NK-92 treated with Interleukin-12 subunit alpha and Interleukin-12 subunit beta, amount 100 ng/mL, for 24 hours (cell line): ENCODE measurements at regions not wholly inside any gene's neighbourhood (a gene's known extent, or its start where the extent isn't known, plus 50 kb on each side); places are given as distances from the start of the nearest gene placed in this dataset.
"Not testable (repeated sequence)": the region's sequence is repeated elsewhere in the genome, so short reads cannot be mapped to it uniquely, and the experiment has no call there.

ENCODE experiments used
- DNase-seq: peaks from one replicate; lab custom pipeline; 2025; lab: John Stamatoyannopoulos, UW

DNA sequence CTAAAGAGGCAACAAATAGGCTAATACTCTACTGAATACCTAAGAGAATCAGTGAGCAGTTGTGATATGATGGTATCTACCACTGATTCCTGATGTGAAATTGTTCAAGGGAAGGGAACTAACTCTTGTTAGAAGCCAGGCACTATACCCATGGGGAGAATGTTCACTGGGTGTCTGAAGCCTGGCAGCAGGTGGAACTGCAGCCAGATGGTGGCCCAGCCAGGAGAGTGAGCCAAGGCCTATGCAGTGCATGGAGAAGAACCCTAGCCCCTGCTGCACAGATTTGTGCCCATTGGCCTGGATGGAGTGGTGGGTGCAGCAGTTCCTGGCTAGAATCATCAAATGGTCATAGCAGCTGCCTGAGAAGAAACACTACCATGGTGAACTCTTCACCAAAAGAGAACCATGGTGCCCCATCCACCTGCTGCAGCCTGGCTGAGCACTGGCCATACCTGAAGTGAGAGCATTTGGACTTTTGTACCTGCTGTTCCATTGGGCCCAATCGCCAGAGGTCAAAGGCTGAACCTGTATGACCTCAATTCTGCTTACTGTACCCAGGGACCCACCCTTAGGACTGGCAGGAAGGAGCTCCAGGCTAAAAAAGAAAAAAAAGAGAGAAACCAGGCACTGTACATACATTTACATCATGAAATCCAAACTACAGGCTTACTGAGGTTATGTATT, 118.8 kb upstream of the IVNS1ABP start:
- no peak for DNase-seq

DNA sequence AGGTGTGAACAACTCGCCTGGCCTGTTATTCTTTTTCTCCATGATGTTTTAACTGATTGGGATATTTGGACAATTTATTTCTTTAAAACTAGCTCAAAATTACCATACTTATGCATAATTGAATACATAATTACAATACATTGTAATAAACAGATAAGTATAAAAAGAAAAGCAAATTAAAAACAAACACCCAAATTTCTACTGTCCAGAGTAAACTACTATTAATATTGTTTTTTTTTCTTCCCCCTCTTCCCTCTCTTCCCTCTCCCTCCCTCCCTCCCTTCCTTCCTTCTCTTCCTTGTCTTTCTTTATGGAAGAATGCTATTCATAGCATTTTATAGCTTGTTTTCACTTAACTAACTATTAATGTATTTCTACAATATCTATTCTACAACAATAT, 117.7 kb upstream of the IVNS1ABP start:
- no peak for DNase-seq

DNA sequence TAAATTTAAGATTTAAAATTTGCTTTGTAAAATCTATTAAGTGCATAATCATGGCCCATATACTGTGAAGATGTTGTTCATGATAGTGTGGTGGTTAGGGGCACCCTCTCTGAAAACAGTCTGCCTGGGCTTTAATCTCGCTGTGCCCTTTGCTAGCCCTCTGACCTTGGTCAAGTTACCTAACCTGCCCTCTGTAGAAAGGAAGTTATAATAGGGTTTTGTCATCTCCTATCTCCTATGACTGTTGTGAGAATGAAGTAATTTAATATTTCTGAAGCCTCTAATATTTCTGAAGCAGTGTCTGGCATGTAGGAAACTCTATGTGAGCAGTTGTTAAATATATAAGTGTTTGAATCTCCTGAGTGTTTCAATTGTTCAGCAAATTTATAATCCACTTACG, 116.6 kb upstream of the IVNS1ABP start:
- DNase-seq: no peak

DNA sequence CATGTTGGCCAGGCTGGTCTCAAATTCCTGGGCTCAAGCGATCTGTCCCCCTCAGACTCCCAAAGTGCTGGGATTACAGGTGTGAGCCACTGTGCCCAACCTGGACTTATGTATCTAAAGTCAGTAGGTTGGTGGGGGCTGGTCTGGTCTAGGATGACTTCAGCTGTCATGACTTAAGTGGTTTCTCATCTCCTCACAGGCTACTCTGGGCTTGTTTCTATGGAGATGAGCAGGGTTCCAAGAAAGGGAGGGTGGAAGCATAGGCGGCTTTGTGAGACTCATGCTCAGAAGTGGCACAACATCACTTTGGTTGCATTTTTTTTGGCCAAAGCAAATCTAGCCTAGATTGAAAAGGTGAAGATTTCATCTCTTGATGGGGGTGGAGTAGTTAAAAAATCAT, 115.9 kb upstream of the IVNS1ABP start:
- DNase-seq: peak; percentile 50

DNA sequence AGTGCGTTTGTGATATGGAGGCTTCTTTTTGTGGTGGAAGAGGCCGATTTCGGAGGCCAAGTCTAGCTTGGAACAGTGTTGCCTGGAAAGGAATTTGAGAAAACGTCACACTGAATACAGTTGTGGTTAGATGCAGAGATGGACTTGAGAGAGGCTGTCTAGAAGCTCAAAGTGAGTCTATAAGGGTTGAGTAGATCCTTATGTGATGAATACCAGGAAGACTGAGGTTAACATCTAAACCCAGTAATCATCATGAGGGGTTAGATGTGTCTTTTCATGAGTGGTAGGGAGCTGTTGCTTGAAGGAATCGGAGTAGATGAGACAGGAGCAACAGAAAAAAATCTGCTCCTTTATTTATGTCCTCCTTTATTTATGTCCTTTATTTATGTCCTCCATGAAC, 114.6 kb upstream of the IVNS1ABP start:
- no peak for DNase-seq

DNA sequence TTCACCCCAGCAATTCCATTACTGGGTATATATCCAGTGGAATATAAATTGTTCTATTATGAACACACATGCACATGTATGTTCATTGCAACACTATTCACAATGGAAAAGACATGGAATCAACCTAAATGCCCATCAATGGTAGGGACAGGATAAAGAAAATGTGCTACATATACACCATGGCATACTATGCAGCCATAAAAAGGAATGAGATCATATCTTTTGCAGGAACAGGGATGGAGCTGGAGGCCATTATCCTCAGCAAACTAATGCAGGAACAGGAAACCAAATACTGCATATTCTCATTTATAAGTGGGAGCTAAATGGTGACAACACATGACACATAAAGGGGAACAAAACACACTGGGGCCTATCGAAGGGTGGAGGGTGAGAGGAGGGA, 112.6 kb upstream of the IVNS1ABP start:
- not testable (repeated sequence) for DNase-seq

DNA sequence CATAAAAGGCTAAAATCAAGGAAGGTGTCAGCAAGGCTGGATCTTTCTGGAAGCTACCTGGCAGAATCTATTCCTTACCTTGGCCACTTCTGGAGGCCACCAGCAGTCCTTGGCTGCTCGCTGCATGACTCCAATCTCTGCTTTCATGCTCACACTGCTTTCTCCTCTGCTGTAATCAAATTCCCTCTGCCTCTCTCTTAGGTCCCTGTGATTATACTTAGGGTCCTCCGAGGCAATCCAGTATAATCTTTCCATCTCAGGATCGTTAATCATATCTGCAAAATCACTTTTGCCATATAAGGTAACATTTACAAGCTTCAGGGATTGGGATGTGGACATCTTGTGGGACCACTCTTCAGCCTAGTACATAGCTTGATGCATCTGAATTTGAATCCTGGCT, 110.7 kb upstream of the IVNS1ABP start:
- DNase-seq: no peak

DNA sequence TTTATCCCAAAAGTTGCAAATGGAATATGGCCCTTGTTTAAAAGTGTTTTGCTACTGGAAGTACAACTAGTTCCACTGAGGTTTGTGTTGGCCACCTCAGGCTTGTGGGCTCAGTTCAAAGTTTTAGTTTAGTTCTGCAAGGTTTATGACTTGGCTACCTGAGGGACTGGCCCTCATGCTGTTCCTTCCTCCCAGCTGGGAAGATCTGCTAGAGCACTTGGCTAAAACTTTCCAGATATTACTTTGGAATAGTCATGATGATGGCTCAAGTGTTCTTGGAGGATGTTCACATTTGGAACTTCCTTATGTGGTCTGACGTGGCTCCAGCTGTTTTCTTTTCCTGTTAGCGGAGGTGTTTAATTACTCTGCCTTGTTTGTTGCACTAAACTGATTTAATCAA, 110.2 kb upstream of the IVNS1ABP start:
- DNase-seq: no peak

DNA sequence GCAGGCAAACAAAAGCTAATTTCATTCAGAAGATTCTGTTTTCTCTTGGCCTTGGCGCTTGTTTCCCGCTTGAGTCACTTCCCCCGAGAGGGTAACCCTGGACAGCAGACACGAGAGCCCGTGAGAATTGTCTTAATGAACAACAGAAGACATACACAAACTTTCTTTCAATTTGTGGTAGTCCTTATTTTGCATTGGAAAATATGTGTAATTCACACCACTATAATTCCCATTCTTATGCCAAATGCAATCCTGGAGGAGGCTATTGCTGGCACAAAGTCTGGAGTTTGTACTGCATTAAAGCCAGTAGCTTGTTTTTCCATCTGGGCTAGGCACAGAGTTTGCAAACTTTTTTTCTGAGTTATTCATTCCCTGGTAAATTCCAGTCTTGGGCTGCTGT, 109.8 kb upstream of the IVNS1ABP start:
- DNase-seq: no peak

DNA sequence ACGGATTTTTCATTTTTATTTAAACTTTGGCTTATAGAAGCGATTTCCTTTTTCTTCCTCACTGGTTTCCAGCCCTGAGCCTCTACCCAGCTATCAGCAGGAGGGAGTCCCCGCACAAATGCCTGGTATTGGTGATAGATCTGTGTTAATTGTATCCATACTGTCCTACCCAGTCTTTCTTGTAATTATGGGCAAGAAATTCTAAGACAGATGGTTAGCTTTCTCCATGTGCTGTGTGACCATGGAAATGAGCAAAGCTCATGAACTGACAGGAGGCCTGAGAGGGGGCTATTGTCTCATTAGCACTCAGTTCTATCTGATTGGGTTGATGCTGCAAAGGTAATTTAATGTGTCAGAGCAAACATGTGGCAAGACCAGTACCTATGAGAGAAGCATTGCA, 108.1 kb upstream of the IVNS1ABP start:
- no peak for DNase-seq

DNA sequence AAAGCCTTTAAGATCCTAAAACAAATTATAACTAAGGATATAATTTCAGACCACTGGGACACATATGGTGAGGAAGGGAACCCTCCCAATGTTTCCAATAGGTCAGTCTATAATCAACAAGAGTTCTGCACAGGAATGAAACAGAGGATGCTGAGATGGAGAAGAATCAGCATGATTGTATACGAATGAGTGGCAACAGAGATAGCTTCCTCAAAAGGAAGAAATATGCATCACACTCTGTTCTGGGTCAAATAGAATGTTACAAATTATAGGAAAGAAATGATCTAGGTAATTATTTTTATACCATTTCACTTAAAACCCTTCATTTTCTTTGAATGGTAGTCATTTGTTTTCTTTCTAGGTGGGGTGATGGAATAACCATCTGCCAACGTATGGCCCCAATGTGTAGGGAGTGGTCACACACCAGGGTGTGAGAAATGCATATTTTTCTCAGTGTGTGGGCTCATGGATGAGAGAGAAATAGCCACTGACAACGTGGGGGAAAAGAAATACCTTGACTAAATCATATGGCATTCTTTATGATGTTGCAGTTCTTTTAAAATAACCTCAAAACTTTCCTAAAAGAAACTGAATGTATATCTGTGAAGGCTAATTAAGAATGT, 104.6 kb upstream of the IVNS1ABP start:
- no peak for DNase-seq

DNA sequence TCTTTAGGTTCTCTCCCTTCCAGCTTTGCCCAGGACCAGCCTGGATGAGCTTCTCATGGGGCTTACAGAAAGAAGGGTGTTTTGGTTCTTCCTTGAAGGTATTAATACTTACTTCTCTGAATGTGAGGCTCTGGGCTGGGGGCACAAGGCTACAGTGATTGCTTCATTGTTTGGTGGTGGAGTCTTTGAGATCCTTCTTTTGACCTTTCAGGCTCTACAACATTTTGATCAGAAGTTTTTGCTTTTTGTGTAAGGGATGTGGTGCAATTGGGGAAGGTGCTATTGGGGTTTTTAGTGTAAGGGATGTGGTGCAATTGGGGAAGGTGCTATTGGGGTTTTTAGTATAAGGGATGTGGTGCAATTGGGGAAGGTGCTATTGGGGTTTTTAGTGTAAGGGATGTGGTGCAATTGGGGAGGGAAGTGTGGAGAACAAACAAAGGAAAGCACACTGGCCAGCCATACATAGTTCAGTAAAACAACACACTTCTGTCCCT, 103.6 kb upstream of the IVNS1ABP start:
- DNase-seq: peak; percentile 51

DNA sequence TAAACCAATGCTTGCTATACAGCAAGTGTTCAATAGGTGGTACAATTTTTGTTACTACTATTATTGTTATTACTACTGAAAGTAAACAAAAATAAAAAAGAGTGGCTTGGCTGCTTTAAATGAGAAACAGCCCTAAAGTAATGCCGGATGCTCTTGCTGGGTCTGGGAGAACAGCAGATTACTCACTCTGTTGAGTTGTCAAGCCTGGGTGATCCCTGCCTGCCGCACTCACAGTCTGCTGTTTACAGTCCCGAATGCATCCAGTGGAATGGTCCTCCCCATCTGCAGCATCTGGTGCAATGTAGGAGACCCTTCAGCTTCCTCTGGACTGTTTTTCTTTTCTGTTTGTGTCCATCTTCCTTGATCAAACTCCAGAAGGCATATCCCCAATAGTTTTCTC, 102.7 kb upstream of the IVNS1ABP start:
- peak; percentile 28 for DNase-seq

DNA sequence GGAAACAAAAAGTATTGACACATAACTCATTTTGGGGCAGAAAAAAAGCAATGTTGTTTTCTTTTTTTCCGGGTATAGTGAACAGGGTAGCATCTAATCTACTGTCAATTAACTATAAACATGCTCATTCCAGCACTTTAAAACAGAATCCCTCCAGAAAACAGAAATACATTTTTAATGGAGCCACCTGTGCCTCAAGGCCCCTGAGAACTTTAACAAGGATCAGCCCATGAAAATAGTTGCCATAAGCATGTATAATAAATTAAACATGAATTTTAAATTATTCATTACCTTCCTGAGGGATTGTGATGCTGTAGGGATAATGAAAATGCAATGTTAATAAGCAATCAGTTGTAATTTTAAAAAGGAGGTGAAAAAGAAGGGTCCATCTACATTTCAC, 101.4 kb upstream of the IVNS1ABP start:
- no peak for DNase-seq

DNA sequence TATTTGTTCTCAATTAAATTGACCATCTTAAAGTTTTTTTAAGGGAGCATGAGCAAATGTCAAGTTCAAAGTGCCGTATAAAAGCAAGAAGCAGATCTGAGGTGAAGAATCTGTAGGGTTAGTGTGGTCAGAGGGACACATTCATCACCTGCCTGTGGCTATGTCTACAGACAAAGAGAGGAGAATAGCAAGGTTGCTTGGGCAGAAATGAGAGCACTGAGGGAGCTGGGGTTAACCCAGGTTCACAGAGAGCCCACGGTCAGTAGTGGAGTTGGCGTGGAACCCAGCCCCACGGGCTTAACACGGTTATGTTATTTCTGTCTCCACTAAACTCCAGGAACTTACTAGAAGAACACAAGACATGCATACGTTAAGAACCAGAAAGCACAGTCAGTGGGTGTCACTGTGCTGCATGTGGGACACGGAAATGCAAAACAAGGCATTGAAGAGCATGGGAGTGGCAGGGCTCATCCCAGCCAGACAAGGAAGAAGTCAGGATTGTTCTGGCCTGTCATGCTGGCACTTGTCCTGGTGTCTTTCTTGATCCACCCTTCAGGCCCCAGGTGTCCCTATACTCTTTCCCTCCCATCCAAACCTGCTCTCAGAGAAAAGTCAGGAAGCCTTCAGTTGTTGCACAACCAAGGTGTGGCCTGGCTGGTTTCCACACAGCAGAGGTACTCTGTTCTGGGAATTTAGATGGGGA, 95.5 kb upstream of the IVNS1ABP start:
- DNase-seq: no peak

DNA sequence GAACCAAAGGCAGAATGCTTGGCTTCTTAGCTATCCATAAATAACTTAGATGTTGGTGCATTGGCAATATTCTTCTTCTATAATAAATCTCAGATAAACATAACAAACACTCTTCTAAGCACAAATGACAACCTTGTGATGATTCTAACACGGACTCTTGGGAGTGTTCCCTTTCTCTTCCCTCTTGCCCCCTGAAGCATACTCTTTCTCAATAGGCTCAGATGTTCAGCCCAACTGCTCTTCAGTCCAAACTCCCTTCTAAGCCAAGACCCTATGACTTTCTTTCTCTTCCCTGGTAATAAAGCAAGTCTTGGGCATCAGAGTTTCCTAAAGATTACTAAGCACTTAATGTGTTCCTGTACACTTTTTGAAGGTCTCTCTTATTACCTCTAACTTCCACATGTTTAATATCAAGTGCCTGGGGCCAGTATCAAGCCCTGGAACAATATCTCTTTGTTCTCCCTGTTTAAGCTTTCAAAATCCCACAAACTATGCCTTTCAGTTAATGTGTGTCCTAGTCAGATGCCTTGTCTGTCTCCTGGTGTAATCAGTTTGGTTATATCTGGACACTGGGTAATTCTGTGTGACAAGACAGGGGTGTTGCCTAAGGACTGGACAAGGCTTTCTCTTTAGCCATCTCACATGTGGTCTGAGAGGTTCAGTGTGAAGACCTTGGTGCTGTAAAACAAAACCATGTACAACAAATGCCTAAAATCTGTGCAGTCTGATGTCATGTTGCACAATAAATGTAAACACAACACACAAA, 92.9 kb upstream of the IVNS1ABP start:
- DNase-seq: no peak

DNA sequence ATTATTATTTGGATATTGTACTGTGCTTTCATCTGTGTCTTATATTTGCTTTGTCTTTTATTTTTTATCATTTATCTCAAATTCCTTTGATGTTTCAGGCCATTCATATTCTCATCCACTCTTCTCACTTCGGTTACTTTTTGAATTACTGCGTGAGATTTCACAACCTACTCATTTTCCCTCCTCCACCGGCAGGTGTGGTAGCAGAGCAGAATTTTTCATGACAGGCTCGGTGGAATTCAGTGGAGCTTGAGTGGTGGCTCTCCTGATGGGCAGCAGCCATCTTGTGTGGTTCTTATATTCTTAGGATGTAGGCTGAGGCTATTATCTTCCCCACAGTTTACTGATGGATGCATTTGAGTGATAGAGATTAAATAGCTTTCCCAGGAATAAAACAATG, 92.3 kb upstream of the IVNS1ABP start:
- no peak for DNase-seq

DNA sequence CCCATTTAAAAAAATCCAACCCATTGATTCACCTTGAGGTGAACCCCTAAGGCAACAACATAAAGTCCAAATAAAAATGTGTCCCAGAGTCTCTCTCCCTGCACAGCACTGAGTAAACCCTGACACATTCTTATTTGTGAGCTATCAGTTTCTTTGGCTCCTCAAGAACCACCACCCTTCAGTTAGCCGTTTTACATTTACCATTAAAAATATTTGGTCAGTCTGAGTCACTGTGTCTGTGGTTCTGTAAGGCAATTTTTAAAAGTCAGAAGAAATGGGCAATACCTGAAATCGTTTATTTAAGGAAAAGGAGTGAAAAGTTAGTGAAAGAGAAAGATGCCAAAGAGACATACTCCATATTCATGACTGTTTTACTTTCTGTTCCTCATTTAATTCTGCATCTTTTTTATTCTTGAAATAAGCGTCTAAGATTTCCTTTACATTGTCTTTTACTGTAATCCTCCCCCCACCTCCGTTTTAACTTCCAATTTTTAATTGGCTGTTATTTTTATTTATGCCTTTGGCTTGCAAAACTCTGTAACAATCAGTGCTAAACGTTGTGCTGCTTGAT, 91.7 kb upstream of the IVNS1ABP start:
- no peak for DNase-seq

DNA sequence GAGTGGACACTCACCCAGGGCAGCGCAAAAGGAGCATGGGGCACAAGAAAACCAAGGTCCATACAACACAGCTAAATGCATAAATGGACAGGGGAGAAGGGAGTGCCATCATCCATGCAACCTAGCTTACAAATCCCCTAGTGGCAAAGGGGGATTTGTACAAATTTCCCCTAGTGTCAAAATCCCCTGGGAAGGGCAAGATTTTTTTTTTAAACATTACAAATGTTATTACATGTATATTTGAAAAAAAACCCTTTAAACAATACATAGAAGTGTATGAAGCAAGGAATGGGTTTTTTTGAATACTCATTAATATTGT, 89.6 kb upstream of the IVNS1ABP start:
- no peak for DNase-seq

DNA sequence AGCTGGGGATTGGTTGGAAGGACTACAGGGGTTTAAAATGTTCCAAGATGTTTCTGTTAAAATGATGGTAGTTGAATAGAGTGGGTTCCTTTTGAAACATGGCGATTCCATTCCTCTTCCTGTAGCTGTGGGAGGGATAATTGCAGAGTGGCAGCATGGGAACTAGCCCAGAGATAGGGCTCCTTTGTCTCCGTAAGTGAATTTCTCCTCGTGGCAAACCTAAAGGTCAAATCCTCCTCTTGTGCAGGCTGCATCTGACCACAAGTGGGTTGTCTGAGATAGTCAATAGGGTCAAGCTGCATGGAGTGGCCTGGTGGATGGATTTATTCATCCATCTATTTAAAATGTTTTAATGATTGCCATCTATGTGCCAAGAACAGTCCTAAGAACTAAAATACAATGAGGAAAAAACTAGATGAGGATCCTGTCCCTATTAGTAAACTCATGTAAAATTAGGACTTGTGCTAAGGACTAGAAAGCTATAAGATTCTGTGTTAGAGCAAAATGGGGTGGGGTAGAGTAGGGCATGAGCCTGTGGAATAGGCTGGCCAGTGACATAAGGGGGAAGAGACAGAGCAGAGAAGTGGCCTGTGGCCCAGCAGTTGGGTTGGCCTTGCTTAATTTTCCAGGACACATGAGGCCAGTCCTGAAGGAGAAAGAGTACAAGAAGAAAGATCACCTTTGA, 89.1 kb upstream of the IVNS1ABP start:
- no peak for DNase-seq

DNA sequence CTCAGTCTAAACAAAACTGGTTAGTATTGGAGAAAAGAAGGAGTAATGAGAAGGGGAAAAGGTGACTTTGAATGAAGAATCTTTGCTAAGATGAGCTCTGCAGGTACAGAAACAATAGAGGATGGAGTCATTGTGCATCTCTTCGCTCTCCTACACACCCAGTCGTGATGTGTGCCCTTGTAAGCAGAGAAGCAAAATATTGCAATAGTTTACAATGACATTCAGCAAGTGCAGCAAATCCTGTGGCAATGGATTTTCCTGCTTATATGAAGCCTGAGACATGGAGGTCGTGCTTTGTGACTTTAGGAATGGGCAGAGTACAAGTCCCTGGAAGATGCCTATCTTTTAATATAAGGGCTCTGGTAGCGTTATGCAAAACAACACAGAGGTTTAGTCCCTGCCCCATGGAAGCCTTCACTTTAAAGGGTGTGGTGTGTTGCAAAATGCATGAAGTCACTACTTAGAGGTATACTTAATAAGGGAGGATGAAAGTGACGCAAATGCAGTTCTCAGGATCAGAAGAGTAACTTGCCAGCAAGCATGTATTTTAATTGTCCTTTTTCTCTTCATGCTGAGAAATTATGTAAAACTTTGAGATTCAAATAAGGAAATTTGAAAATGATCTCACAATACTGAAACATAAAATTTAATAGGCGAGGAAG, 88.0 kb upstream of the IVNS1ABP start:
- DNase-seq: no peak
